H1 (cell line): ENCODE measurements at regions not wholly inside any gene's neighbourhood (a gene's known extent, or its start where the extent isn't known, plus 50 kb on each side); places are given as distances from the start of the nearest gene placed in this dataset.

Source experiments
- CBX5 ChIP-seq: fragments of 300-800, 300-1000 bp; sonication (generic); IDR thresholded peaks from 2 replicates; pipeline ENCODE4 v1.7.1; 2016; ENCODE audit warnings: antibody characterized with exemption, low read length, low read depth
- CHD7 ChIP-seq: fragments of 300-600 bp; sonication (generic); IDR thresholded peaks from 2 replicates; pipeline ENCODE4 v1.7.1; 2012; ENCODE audit warnings: low read length, moderate library complexity, mild to moderate bottlenecking, inconsistent platforms; ENCODE audit not compliant: insufficient replicate concordance
- CREB1 ChIP-seq: IDR thresholded peaks from 2 replicates; pipeline ENCODE4 v1.6.1; 2012; ENCODE audit warnings: inconsistent platforms
- EZH2 ChIP-seq: fragments of 200-600 bp; sonication (generic); IDR thresholded peaks from 2 replicates; pipeline ENCODE4 v1.7.1; 2012; ENCODE audit warnings: low read depth, mild to moderate bottlenecking, moderate library complexity, low read length, inconsistent platforms; ENCODE audit not compliant: severe bottlenecking
- FOSL1 ChIP-seq: IDR thresholded peaks from 2 replicates; pipeline ENCODE4 v1.6.1; 2011; ENCODE audit warnings: mild to moderate bottlenecking, low read depth, low read length, moderate library complexity; ENCODE audit not compliant: insufficient read depth
- HDAC6 ChIP-seq: IDR thresholded peaks from one replicate; pipeline ENCODE4 v1.7.1; 2012; ENCODE audit warnings: low read depth, mild to moderate bottlenecking, inconsistent platforms, low read length, moderate library complexity
- KDM4A ChIP-seq: IDR thresholded peaks from one replicate; pipeline ENCODE4 v1.7.1; 2012; ENCODE audit warnings: low read depth, mild to moderate bottlenecking, moderate library complexity, low read length, inconsistent platforms; ENCODE audit not compliant: severe bottlenecking
- PHF8 ChIP-seq: fragments of 200-600 bp; sonication (generic); conservative IDR thresholded peaks from 2 replicates; pipeline ENCODE4 v1.7.1; 2012; ENCODE audit warnings: low read depth, mild to moderate bottlenecking, inconsistent platforms, low read length, moderate library complexity
- RBBP5 ChIP-seq: IDR thresholded peaks from 2 replicates; pipeline ENCODE4 v1.7.1; 2012; ENCODE audit warnings: low read depth, mild to moderate bottlenecking, inconsistent platforms, low read length, moderate library complexity, borderline replicate concordance
- SUZ12 ChIP-seq: fragments of 200-600 bp; sonication (generic); IDR thresholded peaks from 2 replicates; pipeline ENCODE4 v1.6.1; 2012; ENCODE audit warnings: mild to moderate bottlenecking, inconsistent platforms, low read length, moderate library complexity, mixed read lengths
- YY1 ChIP-seq: IDR thresholded peaks from 2 replicates; pipeline ENCODE4 v1.6.1; 2011; ENCODE audit warnings: low read depth, mild to moderate bottlenecking, low read length
- ZNF274 ChIP-seq: IDR thresholded peaks from 2 replicates; pipeline ENCODE4 v1.7.0; 2012; ENCODE audit warnings: low read length, borderline replicate concordance; ENCODE audit errors: extremely low read depth

GRCh38 chr1:219716611-219717114, 103.8 kb upstream of the ZC3H11B start (continued):
- TF ChIP-seq CHD7 (no peak), YY1 (no peak), RBBP5 (no peak), ZNF274 (no peak), CBX5 (no peak), CREB1 (no peak), KDM4A (no peak), HDAC6 (no peak), EZH2 (no peak), PHF8 (no peak), FOSL1 (no peak), SUZ12 (no peak)
